ENCODE measurements at regions not wholly inside any gene's neighbourhood (a gene's known extent, or its start where the extent isn't known, plus 50 kb on each side); places are given as distances from the start of the nearest gene placed in this dataset.

DNA sequence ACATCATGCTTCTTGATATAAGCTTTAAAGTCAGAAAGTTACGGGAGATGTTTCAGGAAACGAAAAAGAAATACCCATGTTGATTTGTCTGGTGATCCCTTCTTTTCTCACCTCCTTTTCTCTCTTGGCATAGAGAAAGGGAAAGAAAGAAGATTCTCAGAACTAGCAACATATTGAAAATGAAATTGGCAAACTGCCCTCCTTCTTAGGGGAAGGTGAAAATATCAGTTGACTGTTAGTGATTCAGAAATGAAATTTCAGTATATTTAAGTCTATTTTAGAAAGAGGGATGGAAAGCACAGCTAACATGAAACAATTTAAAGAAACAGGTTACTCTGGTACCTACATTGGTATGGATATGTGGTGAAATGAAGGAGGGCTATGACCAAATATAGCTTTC is 918.1 kb downstream of the METTL15 start:
- peaks cover 17% of the 10 kb centered on the region for H3K9me3 ChIP-seq (ENCODE audit: low read length)
- H3K36me3 ChIP-seq (ENCODE audit: low read depth, low read length): peaks cover 12% of the 10 kb centered on the region; the same call in 1 of the 2 replicates
- H3K79me2 ChIP-seq (ENCODE audit: low read length): no peaks in the 10 kb centered on the region
- H3K9me2 ChIP-seq (replicated peaks; ENCODE audit: low read length): no peaks in the 10 kb centered on the region
- ChIA-PET CTCF (no interaction called here), POLR2A (ENCODE audit: unreplicated experiment) (no interaction called here)
- H3K27ac ChIP-seq (ENCODE audit: low read length): no peak overlapping the region
- no peak overlapping the region for H3K9ac ChIP-seq (ENCODE audit: low read length)
- TF ChIP-seq EZH2phosphoT487 (IDR thresholded peaks at IDR 0.05; ENCODE audit: borderline replicate concordance, low read length): no peak
- TF ChIP-seq EZH2 (IDR thresholded peaks at IDR 0.05; ENCODE audit: low read length, unreplicated experiment): no peak
- TF ChIP-seq, protein P1, sequence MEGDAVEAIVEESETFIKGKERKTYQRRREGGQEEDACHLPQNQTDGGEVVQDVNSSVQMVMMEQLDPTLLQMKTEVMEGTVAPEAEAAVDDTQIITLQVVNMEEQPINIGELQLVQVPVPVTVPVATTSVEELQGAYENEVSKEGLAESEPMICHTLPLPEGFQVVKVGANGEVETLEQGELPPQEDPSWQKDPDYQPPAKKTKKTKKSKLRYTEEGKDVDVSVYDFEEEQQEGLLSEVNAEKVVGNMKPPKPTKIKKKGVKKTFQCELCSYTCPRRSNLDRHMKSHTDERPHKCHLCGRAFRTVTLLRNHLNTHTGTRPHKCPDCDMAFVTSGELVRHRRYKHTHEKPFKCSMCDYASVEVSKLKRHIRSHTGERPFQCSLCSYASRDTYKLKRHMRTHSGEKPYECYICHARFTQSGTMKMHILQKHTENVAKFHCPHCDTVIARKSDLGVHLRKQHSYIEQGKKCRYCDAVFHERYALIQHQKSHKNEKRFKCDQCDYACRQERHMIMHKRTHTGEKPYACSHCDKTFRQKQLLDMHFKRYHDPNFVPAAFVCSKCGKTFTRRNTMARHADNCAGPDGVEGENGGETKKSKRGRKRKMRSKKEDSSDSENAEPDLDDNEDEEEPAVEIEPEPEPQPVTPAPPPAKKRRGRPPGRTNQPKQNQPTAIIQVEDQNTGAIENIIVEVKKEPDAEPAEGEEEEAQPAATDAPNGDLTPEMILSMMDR (conservative IDR thresholded peaks at IDR 0.05; ENCODE audit: low read depth, low read length): no peak
- DNase-seq (no peak), ATAC-seq (no peak)
- no peak overlapping the region for H3K4me3 ChIP-seq (ENCODE audit: low read length)
- H3K27me3 ChIP-seq (ENCODE audit: low read length): no peaks in the 10 kb centered on the region
- H4K20me1 ChIP-seq (ENCODE audit: low read length): no peaks in the 10 kb centered on the region
- intact Hi-C loops (cut with micrococcal nuclease): no loop called here
- H2AFZ ChIP-seq (ENCODE audit: low read length): no peak overlapping the region
- H3K4me1 ChIP-seq (ENCODE audit: insufficient read depth, low read length): no peaks in the 10 kb centered on the region
- no peak overlapping the region for H3K4me2 ChIP-seq (ENCODE audit: low read length)
- no peaks in the 10 kb centered on the region for H3F3A ChIP-seq (ENCODE audit: low read length, unreplicated experiment)
- BruUV-seq (replicated peaks): no TSS peak

DNA sequence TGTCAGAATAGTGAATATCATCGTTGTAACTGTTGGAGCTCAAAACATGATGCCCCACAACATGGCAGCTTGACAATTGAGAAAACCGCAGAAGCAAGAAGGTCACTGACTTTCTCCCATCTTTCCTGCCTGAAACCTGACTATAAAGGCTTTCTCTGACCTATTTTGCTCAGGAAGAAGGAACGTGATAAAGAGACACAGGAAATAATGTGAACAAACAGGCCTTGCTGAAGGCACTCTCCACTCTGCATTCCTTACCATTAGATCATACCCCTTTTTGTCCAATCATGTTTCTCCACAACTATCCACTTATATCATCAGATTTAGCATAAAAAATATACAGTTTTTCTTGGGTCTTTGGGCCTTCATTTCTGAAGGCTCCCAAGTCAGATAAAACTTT is 916.8 kb downstream of the METTL15 start:
- H3K27ac ChIP-seq (ENCODE audit: low read length): no peak overlapping the region
- ATAC-seq: no peak
- POLR2A ChIA-PET (ENCODE audit: unreplicated experiment): no interaction called here

DNA sequence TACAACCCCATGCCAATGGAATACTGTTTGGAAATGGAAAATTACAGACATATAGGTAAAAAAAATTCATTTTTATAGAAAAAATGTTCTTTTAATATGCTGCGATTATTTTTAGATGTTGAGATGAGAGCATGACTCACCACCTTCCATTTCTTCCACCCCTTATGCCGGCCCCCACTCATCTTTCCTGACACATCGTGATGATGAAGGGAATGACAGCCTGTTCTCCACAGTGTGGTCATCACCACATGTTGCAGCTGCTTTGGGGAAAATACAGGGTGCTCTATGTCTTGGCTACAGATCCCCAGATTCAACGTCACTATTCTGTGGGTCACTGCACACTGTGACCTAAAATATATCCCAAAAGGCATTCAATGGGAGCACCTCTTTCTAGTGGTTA is 916.2 kb downstream of the METTL15 start:
- Histone ChIP-seq H3F3A (ENCODE audit: low read length, unreplicated experiment) (no peaks in the 10 kb centered on the region), H3K4me2 (ENCODE audit: low read length) (no peak overlapping the region), H3K9ac (ENCODE audit: low read length) (no peak overlapping the region), H3K27me3 (ENCODE audit: low read length) (no peaks in the 10 kb centered on the region), H3K9me3 (ENCODE audit: low read length) (peaks cover 9% of the 10 kb centered on the region), H3K36me3 (ENCODE audit: low read depth, low read length) (peaks cover 6% of the 10 kb centered on the region; the same call in 1 of the 2 replicates), H4K20me1 (ENCODE audit: low read length) (no peaks in the 10 kb centered on the region), H2AFZ (ENCODE audit: low read length) (no peak overlapping the region), H3K4me3 (ENCODE audit: low read length) (no peak overlapping the region), H3K79me2 (ENCODE audit: low read length) (no peaks in the 10 kb centered on the region), H3K9me2 (replicated peaks; ENCODE audit: low read length) (no peaks in the 10 kb centered on the region), H3K4me1 (ENCODE audit: insufficient read depth, low read length) (peaks cover 16% of the 10 kb centered on the region), H3K27ac (ENCODE audit: low read length) (no peak overlapping the region)
- CTCF ChIA-PET: no interaction called here
- POLR2A ChIA-PET (ENCODE audit: unreplicated experiment): no interaction called here
- TF ChIP-seq, protein P1 (conservative IDR thresholded peaks at IDR 0.05; ENCODE audit: low read depth, low read length): no peak
- no peak for TF ChIP-seq EZH2 (IDR thresholded peaks at IDR 0.05; ENCODE audit: low read length, unreplicated experiment)
- no peak for TF ChIP-seq EZH2phosphoT487 (IDR thresholded peaks at IDR 0.05; ENCODE audit: borderline replicate concordance, low read length)
- intact Hi-C loops (cut with micrococcal nuclease): loop anchor here (5.0 kb wide), 2 partner anchors 303 to 1327 kb away; no protein-coding TSS in a partner anchor
- no peak for DNase-seq
- no TSS peak for BruUV-seq (replicated peaks)
- no peak for ATAC-seq

More for the DNA sequence above, 916.8 kb downstream of the METTL15 start:
- Histone ChIP-seq H3K4me3 (ENCODE audit: low read length) (no peak overlapping the region), H2AFZ (ENCODE audit: low read length) (no peak overlapping the region), H3K27me3 (ENCODE audit: low read length) (no peaks in the 10 kb centered on the region), H3K9me2 (replicated peaks; ENCODE audit: low read length) (no peaks in the 10 kb centered on the region), H3K4me2 (ENCODE audit: low read length) (no peak overlapping the region), H3K9me3 (ENCODE audit: low read length) (peaks cover 16% of the 10 kb centered on the region), H3K36me3 (ENCODE audit: low read depth, low read length) (peaks cover 9% of the 10 kb centered on the region; the same call in 1 of the 2 replicates), H4K20me1 (ENCODE audit: low read length) (no peaks in the 10 kb centered on the region), H3F3A (ENCODE audit: low read length, unreplicated experiment) (no peaks in the 10 kb centered on the region), H3K9ac (ENCODE audit: low read length) (no peak overlapping the region), H3K4me1 (ENCODE audit: insufficient read depth, low read length) (peaks cover 10% of the 10 kb centered on the region), H3K79me2 (ENCODE audit: low read length) (no peaks in the 10 kb centered on the region)
- intact Hi-C loops (cut with micrococcal nuclease): no loop called here
- CTCF ChIA-PET: no interaction called here
- BruUV-seq (replicated peaks): no TSS peak
- no peak for DNase-seq
- TF ChIP-seq, protein P1 (conservative IDR thresholded peaks at IDR 0.05; ENCODE audit: low read depth, low read length): no peak
- no peak for TF ChIP-seq EZH2 (IDR thresholded peaks at IDR 0.05; ENCODE audit: low read length, unreplicated experiment)
- no peak for TF ChIP-seq EZH2phosphoT487 (IDR thresholded peaks at IDR 0.05; ENCODE audit: borderline replicate concordance, low read length)
